Large intestine (tissue), 3 donors: ENCODE measurements at regions not wholly inside any gene's neighbourhood (a gene's known extent, or its start where the extent isn't known, plus 50 kb on each side); places are given as distances from the start of the nearest gene placed in this dataset.

Source experiments
- DNase-seq, 2 donors: peaks; one replicate each; pipeline versions ENCODE4 v3.0.0 to v3.0.0-alpha.2; 2013
- H3K27ac ChIP-seq: one replicate; pipeline ENCODE4 v1.5.1; 2013; ENCODE audit warnings: low read length
- H3K27me3 ChIP-seq: 2 replicates; pipeline ENCODE4 v1.6.1; 2013; ENCODE audit warnings: low read length; ENCODE audit not compliant: control insufficient read depth, insufficient read depth
- H3K36me3 ChIP-seq: 2 replicates; pipeline ENCODE4 v1.6.1; 2013; ENCODE audit warnings: low read length; ENCODE audit not compliant: control insufficient read depth, insufficient read depth
- H3K4me1 ChIP-seq: one replicate; pipeline ENCODE4 v1.6.1; 2013; ENCODE audit warnings: low read length; ENCODE audit not compliant: control insufficient read depth, insufficient read depth
- H3K4me3 ChIP-seq: one replicate; pipeline ENCODE4 v1.5.1; 2013; ENCODE audit warnings: low read length
- H3K9me3 ChIP-seq: one replicate; pipeline ENCODE4 v1.6.1; 2013; ENCODE audit warnings: mild to moderate bottlenecking, low read depth, low read length, moderate library complexity; ENCODE audit not compliant: control insufficient read depth
- WGBS: methylation state at CpG from one replicate; pipeline ENCODE4 v1.1.5; 2013; ENCODE audit warnings: low lambda C conversion rate; ENCODE audit not compliant: insufficient coverage; 5-methylcytosine and 5-hydroxymethylcytosine counted together

- Histone ChIP-seq H3K4me3 (no peak overlapping the region), H3K4me1 (no peaks in the 10 kb centered on the region), H3K36me3 (no peaks in the 10 kb centered on the region), H3K27me3 (no peaks in the 10 kb centered on the region), H3K9me3 (no peaks in the 10 kb centered on the region), H3K27ac (no peak overlapping the region)
- DNase-seq: no peak
- 100% methylated on average over 1 of the region's 1 CpG for WGBS
Observed at GRCh38 chr4:119755599-119755998, 127.0 kb upstream of the PDE5A start.

GRCh38 chr4:119752936-119753335 is 124.3 kb upstream of the PDE5A start:
- no peaks in the 10 kb centered on the region for H3K9me3 ChIP-seq
- no peak for DNase-seq
- H3K27me3 ChIP-seq: no peaks in the 10 kb centered on the region
- 89% methylated on average over 2 of the region's 2 CpGs for WGBS
- H3K4me1 ChIP-seq: no peaks in the 10 kb centered on the region
- H3K4me3 ChIP-seq: no peak overlapping the region
- no peaks in the 10 kb centered on the region for H3K36me3 ChIP-seq
- no peak overlapping the region for H3K27ac ChIP-seq

- no peaks in the 10 kb centered on the region for H3K9me3 ChIP-seq
- no peaks in the 10 kb centered on the region for H3K36me3 ChIP-seq
- H3K27me3 ChIP-seq: no peaks in the 10 kb centered on the region
- no peak for DNase-seq
- no peak overlapping the region for H3K27ac ChIP-seq
- H3K4me3 ChIP-seq: no peak overlapping the region
- H3K4me1 ChIP-seq: no peaks in the 10 kb centered on the region
- WGBS: 100% methylated on average over 1 of the region's 1 CpG
Observed at GRCh38 chr4:119750771-119751170, 122.2 kb upstream of the PDE5A start.

GRCh38 chr4:119750048-119750447 is 121.4 kb upstream of the PDE5A start:
- no peak for DNase-seq
- no peak overlapping the region for H3K27ac ChIP-seq
- no peaks in the 10 kb centered on the region for H3K36me3 ChIP-seq
- no peaks in the 10 kb centered on the region for H3K4me1 ChIP-seq
- H3K27me3 ChIP-seq: no peaks in the 10 kb centered on the region
- no peak overlapping the region for H3K4me3 ChIP-seq
- no peaks in the 10 kb centered on the region for H3K9me3 ChIP-seq

- DNase-seq: no peak
- H3K27ac ChIP-seq: no peak overlapping the region
- WGBS: no CpG with 5 or more reads among the region's 2 CpGs
- no peaks in the 10 kb centered on the region for H3K4me1 ChIP-seq
- no peaks in the 10 kb centered on the region for H3K36me3 ChIP-seq
- no peaks in the 10 kb centered on the region for H3K27me3 ChIP-seq
- H3K9me3 ChIP-seq: no peaks in the 10 kb centered on the region
- no peak overlapping the region for H3K4me3 ChIP-seq
Observed at GRCh38 chr4:119748853-119749252, 120.2 kb upstream of the PDE5A start.

GRCh38 chr4:119746951-119747350 is 118.3 kb upstream of the PDE5A start:
- WGBS: no CpG with 5 or more reads among the region's 3 CpGs
- H3K4me1 ChIP-seq: no peaks in the 10 kb centered on the region

GRCh38 chr4:119745351-119745750 is 116.7 kb upstream of the PDE5A start:
- Histone ChIP-seq H3K27me3 (peaks cover 1% of the 10 kb centered on the region), H3K4me3 (no peak overlapping the region), H3K4me1 (no peaks in the 10 kb centered on the region), H3K9me3 (no peaks in the 10 kb centered on the region), H3K36me3 (no peaks in the 10 kb centered on the region), H3K27ac (no peak overlapping the region)
- DNase-seq: no peak
- no CpG with 5 or more reads among the region's 1 CpG for WGBS

More at GRCh38 chr4:119746951-119747350, 118.3 kb upstream of the PDE5A start:
- no peak for DNase-seq
- no peaks in the 10 kb centered on the region for H3K9me3 ChIP-seq
- H3K4me3 ChIP-seq: no peak overlapping the region
- H3K27ac ChIP-seq: no peak overlapping the region
- H3K27me3 ChIP-seq: no peaks in the 10 kb centered on the region
- H3K36me3 ChIP-seq: no peaks in the 10 kb centered on the region

- no CpG with 5 or more reads among the region's 3 CpGs for WGBS
- no peak for DNase-seq
- H3K27me3 ChIP-seq: peaks cover 2% of the 10 kb centered on the region
Observed at GRCh38 chr4:119744580-119744979, 116.0 kb upstream of the PDE5A start.

GRCh38 chr4:119743644-119744043 is 115.0 kb upstream of the PDE5A start:
- Histone ChIP-seq H3K27me3 (peaks cover 2% of the 10 kb centered on the region), H3K36me3 (no peaks in the 10 kb centered on the region), H3K27ac (no peak overlapping the region), H3K4me3 (no peak overlapping the region), H3K9me3 (no peaks in the 10 kb centered on the region), H3K4me1 (no peaks in the 10 kb centered on the region)
- no peak for DNase-seq
- no CpG with 5 or more reads among the region's 2 CpGs for WGBS

More at GRCh38 chr4:119744580-119744979, 116.0 kb upstream of the PDE5A start:
- H3K4me3 ChIP-seq: no peak overlapping the region
- H3K4me1 ChIP-seq: no peaks in the 10 kb centered on the region
- H3K36me3 ChIP-seq: no peaks in the 10 kb centered on the region
- H3K9me3 ChIP-seq: no peaks in the 10 kb centered on the region
- no peak overlapping the region for H3K27ac ChIP-seq

- no peaks in the 10 kb centered on the region for H3K36me3 ChIP-seq
- 23% methylated on average over 3 of the region's 4 CpGs for WGBS
- H3K4me3 ChIP-seq: no peak overlapping the region
- no peak overlapping the region for H3K27ac ChIP-seq
- peaks cover 2% of the 10 kb centered on the region for H3K27me3 ChIP-seq
- DNase-seq: peak in 1 of 2 donors; percentile 14
- no peaks in the 10 kb centered on the region for H3K9me3 ChIP-seq
- H3K4me1 ChIP-seq: no peaks in the 10 kb centered on the region
Observed at GRCh38 chr4:119739796-119740195, 111.2 kb upstream of the PDE5A start.

GRCh38 chr4:119738901-119739300 is 110.3 kb upstream of the PDE5A start:
- no peaks in the 10 kb centered on the region for H3K4me1 ChIP-seq
- 100% methylated on average over 1 of the region's 2 CpGs for WGBS

More at GRCh38 chr4:119738901-119739300, 110.3 kb upstream of the PDE5A start:
- Histone ChIP-seq H3K9me3 (no peaks in the 10 kb centered on the region), H3K36me3 (no peaks in the 10 kb centered on the region), H3K27ac (no peak overlapping the region), H3K4me3 (no peak overlapping the region), H3K27me3 (peaks cover 2% of the 10 kb centered on the region)
- no peak for DNase-seq
